GM21723 (cell line): ENCODE measurements at regions not wholly inside any gene's neighbourhood (a gene's known extent, or its start where the extent isn't known, plus 50 kb on each side); places are given as distances from the start of the nearest gene placed in this dataset.
"Not testable (repeated sequence)": the region's sequence is repeated elsewhere in the genome, so short reads cannot be mapped to it uniquely, and the experiment has no call there.

Experiments used
- ATAC-seq: cut with Tn5 transposase; IDR thresholded peaks from one replicate; pipeline ENCODE4 v1.9.1; 2021; ENCODE audit warnings: mild to moderate bottlenecking, moderate library complexity; ENCODE audit not compliant: unreplicated experiment

GRCh38 chr7:132030883-132031282, 474.5 kb upstream of the PODXL start:
- no peak for ATAC-seq

GRCh38 chr7:132030086-132030568, 473.7 kb upstream of the PODXL start:
- no peak for ATAC-seq

- ATAC-seq: no peak
These were observed 473.1 kb upstream of the PODXL start for GRCh38 chr7:132029369-132030085.

- ATAC-seq: no peak
These were observed 471.9 kb upstream of the PODXL start for GRCh38 chr7:132028144-132028920.

- no peak for ATAC-seq
These were observed 467.9 kb upstream of the PODXL start for GRCh38 chr7:132024290-132024689.

GRCh38 chr7:132023466-132023865, 467.0 kb upstream of the PODXL start:
- ATAC-seq: no peak

GRCh38 chr7:132022188-132022587, 465.8 kb upstream of the PODXL start:
- no peak for ATAC-seq

GRCh38 chr7:132019703-132020102, 463.3 kb upstream of the PODXL start:
- no peak for ATAC-seq

- no peak for ATAC-seq
These were observed 453.4 kb upstream of the PODXL start for GRCh38 chr7:132009778-132010177.

GRCh38 chr7:132004529-132004928, 448.1 kb upstream of the PODXL start:
- no peak for ATAC-seq

- no peak for ATAC-seq
These were observed 446.0 kb upstream of the PODXL start for GRCh38 chr7:132002343-132002968.

GRCh38 chr7:132001146-132001545, 444.7 kb upstream of the PODXL start:
- ATAC-seq: no peak

- no peak for ATAC-seq
These were observed 442.8 kb upstream of the PODXL start for GRCh38 chr7:131999193-131999592.

GRCh38 chr7:131995324-131995723, 438.9 kb upstream of the PODXL start:
- no peak for ATAC-seq

- ATAC-seq: not testable (repeated sequence)
These were observed 424.6 kb upstream of the PODXL start for GRCh38 chr7:131981069-131981468.

GRCh38 chr7:131978118-131978517, 421.7 kb upstream of the PODXL start:
- not testable (repeated sequence) for ATAC-seq

GRCh38 chr7:131976411-131976810, 420.0 kb upstream of the PODXL start:
- ATAC-seq: no peak

- ATAC-seq: no peak
These were observed 418.2 kb upstream of the PODXL start for GRCh38 chr7:131974671-131975070.

GRCh38 chr7:131972251-131972650, 415.8 kb upstream of the PODXL start:
- ATAC-seq: no peak

- ATAC-seq: no peak
These were observed 414.2 kb upstream of the PODXL start for GRCh38 chr7:131970602-131971001.

- no peak for ATAC-seq
These were observed 413.1 kb upstream of the PODXL start for GRCh38 chr7:131969560-131969959.
